GM12891 (cell line): ENCODE measurements at regions not wholly inside any gene's neighbourhood (a gene's known extent, or its start where the extent isn't known, plus 50 kb on each side); places are given as distances from the start of the nearest gene placed in this dataset.

Experiments
- DNase-seq: peaks from one replicate; pipeline ENCODE4 v3.0.0; 2011; ENCODE audit warnings: low spot score; ENCODE audit not compliant: insufficient read length
- FAIRE-seq: peaks from 2 replicates; lab custom pipeline; 2011; peaks lifted over from hg19 to GRCh38; lab: Jason Lieb, UNC
- PAX5 ChIP-seq: IDR thresholded peaks from 2 replicates; pipeline ENCODE4 v1.6.1; 2011; ENCODE audit warnings: low read length, moderate library complexity, mild to moderate bottlenecking; ENCODE audit not compliant: insufficient read depth, severe bottlenecking
- POLR2A ChIP-seq: IDR thresholded peaks from 2 replicates; pipeline ENCODE4 v1.6.1; 2011; ENCODE audit warnings: low read depth, low read length, control low read depth
- POLR2AphosphoS5 ChIP-seq: IDR thresholded peaks from 2 replicates; pipeline ENCODE4 v1.6.1; 2011; ENCODE audit warnings: low read depth, low read length, control low read depth
- POU2F2 ChIP-seq: IDR thresholded peaks from 2 replicates; pipeline ENCODE4 v1.6.1; 2011; ENCODE audit warnings: low read depth, mild to moderate bottlenecking, control low read depth, low read length, moderate library complexity
- SPI1 ChIP-seq: IDR thresholded peaks from 2 replicates; pipeline ENCODE4 v1.6.1; 2011; ENCODE audit warnings: low read depth, low read length, control low read depth
- TAF1 ChIP-seq: IDR thresholded peaks from 2 replicates; pipeline ENCODE4 v1.6.1; 2011; ENCODE audit warnings: low read depth, low read length, control low read depth

- peak; percentile 24 for DNase-seq
- TF ChIP-seq SPI1 (no peak), TAF1 (no peak), PAX5 (no peak)
- peak; percentile 62 for FAIRE-seq
Observed at GRCh38 chr13:91017031-91017668, 330.3 kb upstream of the MIR17HG start.

GRCh38 chr13:91017669-91018053, 329.8 kb upstream of the MIR17HG start:
- FAIRE-seq, result no peak
- TF ChIP-seq TAF1 (no peak), POLR2AphosphoS5 (no peak), PAX5 (no peak), POLR2A (no peak), POU2F2 (no peak), SPI1 (no peak)
- DNase-seq, result no peak

DNA sequence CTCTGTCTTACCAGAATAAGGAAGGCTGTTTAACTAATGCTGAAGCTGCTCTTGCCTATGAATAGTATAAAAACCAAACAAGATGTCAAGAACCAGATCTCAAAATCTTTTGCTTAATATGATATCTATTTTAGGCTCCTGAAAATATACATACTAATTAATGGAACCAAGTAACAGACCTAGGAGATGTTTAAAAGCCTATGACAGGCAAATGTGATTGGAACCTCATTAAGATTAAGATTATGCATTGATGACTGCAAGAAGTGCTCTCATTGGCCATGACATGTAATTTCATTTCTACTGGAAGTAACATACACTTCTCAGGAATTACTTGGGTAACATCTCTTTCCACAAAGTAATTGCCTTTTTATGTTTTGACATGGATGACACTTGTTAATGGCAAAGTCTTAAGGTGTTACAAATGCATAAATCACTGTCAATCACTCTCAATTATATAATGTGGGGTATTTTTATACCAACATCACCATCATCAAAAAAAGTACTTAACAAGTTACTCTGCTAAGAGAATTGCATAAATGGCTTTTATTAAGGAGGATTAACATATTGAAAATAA, 326.9 kb upstream of the MIR17HG start:
- no peak for TF ChIP-seq POU2F2
- FAIRE-seq (no peak), DNase-seq (no peak)

DNA sequence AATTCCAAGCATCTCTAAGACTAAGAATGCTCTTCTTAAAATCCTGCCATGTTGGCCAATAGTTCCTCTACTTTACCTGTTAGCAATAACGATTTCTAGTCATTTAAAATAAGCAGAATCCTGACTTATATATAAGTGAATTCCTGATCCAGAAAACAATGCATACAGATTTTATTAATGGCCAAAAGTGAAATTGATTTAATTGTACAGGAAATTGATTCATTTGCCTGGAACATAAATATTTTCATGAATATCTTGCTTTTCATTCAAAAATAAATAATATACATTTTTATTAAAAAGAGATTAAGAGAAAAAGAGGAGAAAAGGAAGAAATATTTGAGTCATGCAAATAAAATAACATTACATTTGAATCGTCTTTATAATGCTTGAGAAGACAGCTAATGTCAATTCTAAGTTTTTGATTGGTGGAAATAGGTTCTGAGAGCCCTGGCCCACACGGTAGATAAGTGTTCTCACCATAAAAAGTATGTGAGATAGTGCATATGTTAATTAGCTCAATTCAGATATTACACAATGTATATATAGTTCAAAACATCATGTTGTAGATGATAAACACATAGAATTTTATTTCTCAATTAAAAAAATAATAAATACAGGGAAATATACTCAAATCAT, 323.2 kb upstream of the MIR17HG start:
- DNase-seq (no peak), FAIRE-seq (no peak)
- TF ChIP-seq POLR2AphosphoS5 (no peak), TAF1 (no peak), POLR2A (no peak)

DNA sequence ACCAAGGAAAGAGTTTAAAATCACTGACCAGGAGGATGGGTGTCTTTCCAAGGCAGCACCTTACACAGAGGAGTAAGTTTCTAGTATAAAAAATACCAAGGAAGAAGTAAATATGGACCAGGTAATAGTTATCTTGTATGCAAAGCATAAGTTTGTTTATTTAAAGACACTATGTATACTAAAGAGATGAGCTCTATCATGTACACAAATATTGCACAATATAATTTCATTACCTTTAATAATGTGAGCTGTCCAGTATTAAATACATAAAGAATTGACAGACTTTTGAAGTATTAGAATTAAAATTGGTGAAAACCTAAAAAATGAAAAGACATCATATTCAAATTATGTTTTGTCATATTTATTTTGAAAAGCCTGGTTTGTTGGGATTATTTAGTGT, 322.0 kb upstream of the MIR17HG start:
- no peak for FAIRE-seq
- no peak for TF ChIP-seq POLR2AphosphoS5
- DNase-seq, result no peak

DNA sequence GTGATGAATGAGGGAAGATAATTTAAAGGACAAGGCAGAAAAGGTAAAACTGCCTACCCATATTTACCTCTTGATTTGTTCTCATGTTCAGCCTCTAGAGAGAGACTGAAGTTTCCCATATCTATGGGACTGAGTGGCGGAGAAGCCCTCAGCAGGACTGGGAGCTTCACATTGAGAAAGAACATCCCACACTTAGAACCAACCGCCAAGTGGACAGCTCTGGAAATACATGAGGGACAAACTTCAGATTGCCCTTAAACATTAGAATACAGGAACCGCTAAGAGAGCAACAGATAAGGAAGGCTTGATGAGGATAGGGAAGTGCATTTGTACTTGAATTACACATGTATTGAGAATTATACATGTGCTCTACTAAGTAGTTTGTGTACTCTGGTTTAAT, 316.0 kb upstream of the MIR17HG start:
- FAIRE-seq (no peak), DNase-seq (no peak)
- TF ChIP-seq POLR2A, result no peak
- no peak for TF ChIP-seq PAX5
- TF ChIP-seq POU2F2, result no peak
- no peak for TF ChIP-seq POLR2AphosphoS5
- TF ChIP-seq SPI1, result no peak
- no peak for TF ChIP-seq TAF1

DNA sequence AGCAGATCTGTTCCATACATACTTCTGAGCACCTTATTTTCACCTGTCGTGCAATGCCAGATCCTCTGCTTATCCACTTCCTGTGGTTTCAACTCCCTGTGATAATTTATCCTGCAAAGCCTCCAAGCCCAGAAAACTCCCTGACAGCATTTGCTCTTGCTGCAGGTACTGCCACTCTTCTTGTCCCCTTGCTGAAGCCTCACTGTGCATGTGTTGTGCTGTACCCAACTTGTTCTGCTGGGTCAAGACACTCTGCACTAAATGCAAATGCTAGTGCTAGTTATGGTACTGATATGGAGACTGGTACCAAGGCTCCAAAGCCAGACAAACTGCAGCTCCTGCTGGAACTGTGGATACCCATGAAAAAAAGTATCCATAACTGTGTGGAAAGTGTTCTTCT, 315.4 kb upstream of the MIR17HG start:
- TF ChIP-seq PAX5, result no peak
- no peak for TF ChIP-seq POU2F2
- TF ChIP-seq POLR2A, result no peak
- no peak for TF ChIP-seq TAF1
- no peak for TF ChIP-seq POLR2AphosphoS5
- TF ChIP-seq SPI1, result no peak
- no peak for DNase-seq
- FAIRE-seq, result no peak

- DNase-seq (no peak), FAIRE-seq (no peak)
- TF ChIP-seq POLR2A, result no peak
- no peak for TF ChIP-seq POLR2AphosphoS5
- no peak for TF ChIP-seq SPI1
- no peak for TF ChIP-seq PAX5
- TF ChIP-seq POU2F2, result no peak
- TF ChIP-seq TAF1, result no peak
Observed at GRCh38 chr13:91036886-91037285, 310.6 kb upstream of the MIR17HG start.

DNA sequence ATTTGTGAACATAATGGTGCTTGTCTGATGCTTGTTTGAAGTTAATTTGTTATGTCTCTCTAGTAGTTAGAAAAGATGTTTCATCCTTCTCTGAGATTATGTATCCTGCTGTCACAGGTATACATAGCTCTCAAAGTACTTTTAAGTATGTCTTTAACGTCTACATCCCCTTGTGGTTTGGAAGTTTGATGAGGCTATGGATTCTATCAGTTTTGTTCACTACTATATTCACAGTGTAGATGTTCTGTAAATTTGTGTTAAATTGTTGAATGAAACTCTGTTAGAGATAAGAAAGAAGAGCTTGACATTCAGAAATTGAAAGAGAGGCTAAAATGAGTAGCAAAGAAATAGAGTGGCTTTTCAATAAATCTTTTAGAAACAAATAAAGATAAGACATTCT, 304.6 kb upstream of the MIR17HG start:
- DNase-seq (no peak), FAIRE-seq (no peak)
- TF ChIP-seq POLR2AphosphoS5 (no peak), POU2F2 (no peak), PAX5 (no peak), TAF1 (no peak), SPI1 (no peak), POLR2A (no peak)

GRCh38 chr13:91045351-91046034, 302.0 kb upstream of the MIR17HG start:
- FAIRE-seq, result peak; percentile 45
- TF ChIP-seq SPI1 (no peak), POLR2A (no peak), POLR2AphosphoS5 (no peak), POU2F2 (no peak), PAX5 (no peak), TAF1 (no peak)
- DNase-seq, result no peak
